ENCODE measurements at regions not wholly inside any gene's neighbourhood (a gene's known extent, or its start where the extent isn't known, plus 50 kb on each side); places are given as distances from the start of the nearest gene placed in this dataset.

DNA sequence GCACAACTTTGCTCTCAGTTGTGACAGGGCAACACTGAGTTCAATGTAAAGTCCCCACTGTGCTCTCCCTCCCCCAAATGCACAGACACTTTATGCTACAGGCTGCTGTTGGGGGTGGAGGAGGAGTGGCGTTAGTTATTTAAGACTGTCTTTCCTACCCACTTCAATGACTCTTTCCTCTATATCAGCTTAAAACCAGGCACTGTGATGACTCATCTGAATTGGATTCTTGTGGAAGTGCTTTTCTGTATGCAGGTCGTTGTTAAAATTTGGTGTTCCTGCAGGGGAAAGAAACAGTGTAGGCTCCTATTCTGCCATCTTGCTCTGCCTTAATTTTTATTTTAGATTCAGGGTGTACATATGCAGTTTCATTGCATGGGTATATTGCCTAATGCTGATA, 1157.2 kb upstream of the ADGRL3 start:
- DNase-seq: no peak

DNA sequence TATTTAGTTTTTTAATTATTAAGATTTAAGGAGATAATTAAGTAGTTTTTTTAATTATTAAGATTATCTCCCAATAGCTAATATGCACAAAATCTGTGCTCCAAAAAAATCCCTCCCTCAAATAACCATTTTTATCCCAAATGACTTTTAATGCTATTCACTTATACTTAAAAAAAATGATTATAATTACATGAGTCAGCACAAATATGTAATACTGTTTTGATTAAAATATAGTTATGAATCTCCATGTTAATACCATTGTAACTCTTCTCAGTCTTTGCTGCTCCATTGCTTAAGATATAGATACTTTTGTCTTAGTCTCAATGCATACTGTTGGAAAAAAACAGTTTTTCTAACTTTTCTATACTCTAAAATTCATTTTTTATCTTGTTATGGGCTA, 1121.1 kb upstream of the ADGRL3 start:
- DNase-seq: no peak

DNA sequence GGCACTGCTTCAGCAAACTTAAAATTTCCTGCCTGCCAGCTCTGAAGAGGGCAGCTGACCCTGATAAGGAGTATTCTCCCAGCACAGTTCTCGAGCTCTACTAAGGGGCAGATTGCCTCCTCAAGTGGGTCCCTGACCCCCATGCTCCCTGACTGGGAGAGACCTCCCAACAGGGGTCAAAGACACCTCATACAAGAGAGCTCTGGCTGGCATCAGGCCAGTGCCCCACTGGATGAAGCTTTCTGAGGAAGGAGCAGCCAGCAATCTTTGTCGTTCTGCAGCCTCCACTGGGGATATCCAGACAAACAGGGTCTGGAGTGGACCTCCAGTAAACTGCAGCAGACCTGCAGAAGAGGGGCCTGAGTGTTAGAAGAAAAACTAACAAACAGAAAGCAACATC, 1118.3 kb upstream of the ADGRL3 start:
- DNase-seq: no peak

DNA sequence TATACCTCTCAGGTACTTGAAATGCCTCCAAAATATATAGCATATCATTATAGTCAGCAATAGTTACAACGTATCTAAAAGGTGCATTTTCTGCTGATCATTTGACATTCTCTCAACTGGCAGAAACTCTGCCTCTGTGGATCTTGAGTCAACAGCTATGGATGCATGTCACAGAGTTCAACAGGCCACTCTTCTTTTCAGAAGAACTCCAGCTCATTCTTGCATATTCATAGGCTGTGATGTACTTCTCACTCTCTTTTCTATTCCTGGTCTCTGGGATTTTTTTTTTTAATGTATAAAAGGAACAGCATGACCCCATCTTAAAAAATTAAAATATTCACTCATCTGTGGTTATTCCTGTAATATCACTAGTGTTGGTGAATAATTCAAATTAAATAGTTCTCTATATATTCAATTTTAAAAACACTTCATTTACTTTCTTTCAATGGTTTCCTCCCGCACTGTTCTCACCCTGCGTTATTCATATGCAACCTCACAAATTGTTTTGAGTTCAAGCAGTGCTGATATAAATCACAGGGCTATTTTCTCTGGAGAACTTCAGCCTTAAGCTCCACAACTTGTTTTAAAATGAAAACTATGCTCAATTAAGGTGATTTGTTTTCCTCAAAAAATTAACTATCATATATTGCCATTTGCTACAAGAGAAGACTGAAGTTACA, 1111.2 kb upstream of the ADGRL3 start:
- no peak for DNase-seq

DNA sequence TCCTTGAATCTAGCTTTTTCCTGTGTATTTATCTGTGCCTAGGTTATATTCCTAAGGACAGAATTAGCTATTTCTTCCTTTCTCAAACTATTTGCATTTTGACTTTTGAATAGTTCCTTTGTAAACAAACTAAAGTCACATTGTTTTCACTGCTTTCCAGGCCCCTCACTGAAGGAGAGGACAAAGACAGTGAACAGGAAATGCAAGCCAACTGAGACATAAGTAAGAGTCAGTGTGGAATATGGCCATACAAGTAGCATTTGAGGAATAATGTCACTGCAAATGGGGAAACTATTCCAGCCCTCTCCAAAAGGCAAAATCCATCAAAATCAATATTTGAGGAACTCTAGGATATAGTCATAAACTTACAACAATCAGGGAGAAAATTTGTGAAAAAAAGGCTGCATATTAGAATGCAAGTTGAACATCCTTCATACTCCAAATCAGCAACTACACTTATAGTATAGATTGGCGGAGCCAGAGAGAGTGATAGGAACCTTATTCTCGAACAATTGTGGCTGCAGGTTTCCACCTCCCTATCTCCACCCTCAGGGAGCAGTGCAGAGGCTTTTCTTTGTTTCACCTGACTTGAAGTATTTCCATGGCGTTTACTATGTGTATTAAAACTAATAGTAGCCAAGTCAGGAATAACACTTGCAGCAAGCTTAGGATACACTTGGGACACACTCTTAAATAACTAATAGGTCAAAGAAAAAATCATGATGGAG, 1110.4 kb upstream of the ADGRL3 start:
- DNase-seq: no peak

DNA sequence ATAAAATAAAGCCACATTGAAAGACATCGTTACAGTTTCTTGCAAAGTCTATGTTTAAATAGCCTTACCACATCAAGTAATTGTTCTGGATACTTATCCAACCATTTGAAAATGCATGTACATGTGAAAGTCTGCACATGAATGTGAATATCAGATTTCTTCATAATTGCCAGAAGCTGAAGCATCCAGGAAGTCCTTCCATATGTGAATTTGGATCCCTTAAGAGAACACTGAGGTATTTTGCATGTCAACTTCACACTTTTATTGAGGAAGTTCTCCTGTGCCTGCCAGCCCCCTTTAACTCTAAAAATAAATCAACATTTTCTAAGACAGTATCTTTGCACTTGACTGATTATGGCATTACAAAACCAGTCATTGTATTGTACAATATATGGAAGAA, 1103.5 kb upstream of the ADGRL3 start:
- no peak for DNase-seq

DNA sequence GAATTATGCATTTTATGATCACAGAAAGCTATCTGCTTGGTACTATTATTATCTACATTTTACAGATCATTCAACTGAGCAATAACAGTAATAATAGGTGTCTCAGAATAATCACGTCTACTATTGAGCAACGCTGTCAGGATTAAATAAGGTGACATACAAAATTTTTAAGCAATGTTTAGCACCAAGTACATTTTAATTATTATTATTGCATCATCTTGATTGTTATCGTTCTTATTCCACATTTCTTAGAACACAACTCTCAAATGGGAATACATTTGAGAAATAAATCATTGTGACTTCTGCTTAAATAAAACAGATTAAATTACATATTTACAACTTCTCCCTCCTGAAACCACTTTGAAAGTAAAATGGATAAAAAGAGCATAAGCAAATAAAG, 1083.5 kb upstream of the ADGRL3 start:
- no peak for DNase-seq

DNA sequence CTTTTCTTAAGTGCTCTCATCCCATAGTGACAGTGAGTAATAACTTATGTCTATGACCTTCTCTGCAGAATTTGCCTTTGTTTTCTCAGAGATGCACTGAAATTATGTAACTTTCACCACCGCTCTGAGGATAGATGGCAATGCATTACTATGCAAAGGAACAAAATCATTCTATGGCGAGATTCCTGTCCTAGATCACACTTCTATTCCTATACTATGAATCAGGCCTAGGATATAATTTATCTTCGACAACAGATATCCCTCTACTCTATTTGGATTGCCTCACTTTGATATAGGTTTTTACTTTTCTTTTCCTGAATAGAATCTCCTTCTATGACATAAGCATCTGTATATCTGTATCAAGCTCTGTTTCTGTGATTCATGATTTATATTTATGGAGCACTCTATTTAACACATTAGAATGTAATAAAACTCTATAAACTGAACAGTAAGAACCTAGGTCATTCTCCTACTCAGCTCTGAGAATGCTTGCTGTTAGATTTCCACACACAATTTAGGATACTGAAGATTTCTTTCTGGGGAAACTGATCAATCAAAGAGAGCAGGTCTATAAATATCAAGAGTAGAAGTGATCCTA, 1082.3 kb upstream of the ADGRL3 start:
- no peak for DNase-seq

DNA sequence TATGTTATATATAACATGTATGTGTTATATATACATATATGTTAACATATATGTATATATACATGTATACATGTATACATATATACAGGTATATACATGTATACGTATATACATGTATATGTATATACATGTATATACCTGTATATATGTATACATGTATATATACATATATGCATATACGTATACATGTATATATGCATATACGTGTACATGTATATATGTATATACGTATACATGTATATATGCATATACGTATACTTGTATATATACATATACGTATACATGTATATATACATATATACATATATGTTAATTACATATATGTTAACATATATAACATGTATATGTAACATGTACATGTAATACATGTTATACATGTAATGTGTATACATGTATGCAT, 1077.3 kb upstream of the ADGRL3 start:
- no peak for DNase-seq

DNA sequence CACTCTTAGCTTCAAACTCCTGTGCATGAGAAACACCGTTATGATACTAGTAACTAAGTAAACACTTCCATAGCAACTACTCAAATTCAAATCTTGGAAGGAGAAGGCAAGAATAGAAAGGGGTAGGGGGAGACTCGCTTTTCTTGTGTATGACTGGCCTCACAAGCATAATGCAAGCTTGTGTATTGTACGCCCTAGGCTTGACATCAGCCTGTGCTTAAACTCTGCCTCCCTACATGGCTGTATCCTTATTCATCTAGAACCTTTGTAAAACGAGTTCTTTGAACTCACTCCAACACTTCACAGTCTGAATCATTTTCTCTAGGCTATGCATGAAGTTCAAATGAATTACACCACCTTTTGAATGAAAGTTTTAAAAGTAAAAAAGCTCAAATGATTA, 1071.2 kb upstream of the ADGRL3 start:
- no peak for DNase-seq

DNA sequence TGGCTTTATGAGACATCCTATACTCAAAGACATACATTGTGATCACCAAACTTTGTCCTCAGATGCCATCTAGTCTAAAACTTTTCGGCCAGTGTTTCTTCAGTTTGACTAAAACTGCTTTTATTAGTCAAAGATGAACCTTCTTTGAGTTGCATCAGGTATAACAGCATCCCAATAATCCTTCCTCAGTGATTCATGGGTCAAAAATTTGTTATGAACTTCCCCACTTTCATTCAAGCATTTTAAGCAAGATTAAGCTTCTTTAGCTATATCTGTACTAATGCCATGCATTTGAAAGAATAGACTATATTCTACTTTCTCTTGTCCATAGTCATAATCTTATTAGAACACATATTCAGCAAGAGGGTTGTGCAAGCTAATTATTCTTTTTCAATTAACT, 1070.4 kb upstream of the ADGRL3 start:
- no peak for DNase-seq

DNA sequence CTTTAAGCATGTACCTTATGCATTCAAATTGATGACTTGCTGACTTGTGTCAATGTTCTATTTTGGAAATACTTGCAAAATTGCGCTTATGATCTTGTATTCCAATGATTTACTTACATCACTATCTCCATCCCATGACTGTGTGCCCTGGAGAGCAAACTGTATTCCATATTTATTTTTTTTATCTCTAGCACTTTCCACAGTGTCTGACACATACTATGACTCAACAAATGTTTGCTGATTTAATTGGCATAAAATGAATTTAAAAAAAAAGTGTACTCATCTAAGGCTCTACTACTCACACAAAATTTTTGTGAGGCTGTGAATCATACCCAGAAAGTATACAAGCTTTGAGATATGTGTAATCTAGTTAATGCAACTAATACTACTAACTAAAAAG, 1066.8 kb upstream of the ADGRL3 start:
- no peak for DNase-seq

DNA sequence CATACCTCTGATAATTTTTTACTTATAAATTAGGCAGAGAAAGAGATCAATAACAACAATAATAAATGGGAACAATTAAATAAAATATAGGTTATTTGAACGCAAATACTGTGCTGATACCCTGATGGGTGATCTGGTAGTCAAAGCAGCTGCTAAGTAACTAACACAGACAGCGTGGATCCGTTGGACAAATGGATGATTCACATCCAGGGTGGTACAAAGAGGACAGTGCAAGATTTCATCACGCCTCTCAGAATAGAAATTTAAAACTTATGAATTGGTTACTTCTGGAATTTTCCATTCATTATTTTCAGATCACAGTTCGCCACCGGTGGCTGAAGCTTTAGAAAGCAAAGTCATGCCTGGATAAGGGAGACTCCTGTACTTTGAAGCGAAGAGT, 1066.0 kb upstream of the ADGRL3 start:
- DNase-seq: no peak

DNA sequence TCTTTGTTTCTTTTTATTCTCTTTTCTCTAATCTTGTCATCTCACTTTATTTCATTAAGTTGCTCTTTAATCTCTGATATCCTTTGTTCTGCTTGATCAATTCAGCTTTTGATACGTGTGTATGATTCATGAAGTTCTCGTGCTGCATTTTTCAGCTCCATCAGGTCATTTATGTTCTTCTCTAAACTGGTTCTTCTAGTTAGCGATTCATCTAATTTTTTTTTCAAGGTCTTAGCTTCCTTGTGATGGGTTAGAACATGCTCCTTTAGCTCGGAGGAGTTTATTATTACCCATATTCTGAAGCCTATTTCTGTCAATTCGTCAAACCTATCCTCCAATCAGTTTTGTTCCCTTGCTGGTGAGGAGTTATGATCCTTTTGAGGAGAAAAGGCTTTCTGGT, 1045.0 kb upstream of the ADGRL3 start:
- no peak for DNase-seq

DNA sequence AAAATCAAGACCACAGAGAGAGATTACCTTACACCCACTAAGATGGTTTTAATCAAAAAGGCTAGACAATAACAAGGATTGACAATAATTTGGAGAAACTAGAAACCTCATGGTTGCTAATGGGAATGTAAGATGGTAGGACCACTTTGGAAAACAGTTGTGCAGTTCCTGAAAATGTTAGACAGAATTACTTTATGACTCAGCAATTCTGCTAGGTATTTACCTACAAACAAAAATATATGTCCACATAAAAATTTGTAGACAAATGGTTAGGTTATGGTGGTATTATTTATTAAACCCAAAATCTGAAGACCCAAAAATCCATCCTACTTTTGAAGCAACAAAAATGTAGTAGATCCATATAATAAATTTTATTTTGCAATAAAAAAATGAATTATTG, 1027.0 kb upstream of the ADGRL3 start:
- no peak for DNase-seq

DNA sequence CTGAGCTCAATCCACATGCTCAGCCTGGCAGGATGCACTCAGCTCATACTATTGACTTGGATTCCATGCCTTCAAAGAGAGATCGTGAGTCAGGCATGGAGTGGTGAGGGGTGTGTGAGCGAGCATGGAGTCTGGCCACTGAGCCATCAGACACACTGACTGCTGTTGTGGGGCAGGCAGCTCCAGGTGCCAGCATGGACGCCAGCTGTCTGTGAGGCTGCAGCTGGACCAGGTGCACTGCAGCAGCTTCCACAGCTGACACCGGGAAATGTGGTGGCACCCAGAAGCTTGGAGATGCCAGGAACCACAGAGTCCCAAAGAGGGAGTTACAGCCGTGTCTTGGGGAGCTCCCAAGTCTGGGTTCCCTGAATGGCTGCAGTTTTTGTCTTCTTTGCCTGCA, 1026.4 kb upstream of the ADGRL3 start:
- DNase-seq: no peak

DNA sequence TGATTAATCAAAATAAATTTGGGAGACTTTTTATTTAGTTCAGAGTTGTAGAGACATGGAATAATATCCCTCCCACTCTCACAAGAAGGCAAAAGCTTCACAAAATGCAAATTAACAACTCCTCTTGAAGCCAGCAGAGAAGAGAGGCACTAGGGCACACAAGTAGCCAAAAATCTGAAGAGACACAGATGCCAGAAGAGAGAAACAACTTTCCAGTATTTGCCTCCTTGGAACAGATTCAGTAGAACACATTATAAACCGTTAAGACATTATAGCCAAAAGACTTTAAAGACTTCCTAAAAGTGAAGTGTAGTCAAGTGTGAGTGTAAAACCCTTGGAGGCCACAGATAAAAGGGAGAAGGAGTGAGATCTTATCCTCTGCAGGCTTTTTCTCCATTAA, 1024.9 kb upstream of the ADGRL3 start:
- DNase-seq: no peak

DNA sequence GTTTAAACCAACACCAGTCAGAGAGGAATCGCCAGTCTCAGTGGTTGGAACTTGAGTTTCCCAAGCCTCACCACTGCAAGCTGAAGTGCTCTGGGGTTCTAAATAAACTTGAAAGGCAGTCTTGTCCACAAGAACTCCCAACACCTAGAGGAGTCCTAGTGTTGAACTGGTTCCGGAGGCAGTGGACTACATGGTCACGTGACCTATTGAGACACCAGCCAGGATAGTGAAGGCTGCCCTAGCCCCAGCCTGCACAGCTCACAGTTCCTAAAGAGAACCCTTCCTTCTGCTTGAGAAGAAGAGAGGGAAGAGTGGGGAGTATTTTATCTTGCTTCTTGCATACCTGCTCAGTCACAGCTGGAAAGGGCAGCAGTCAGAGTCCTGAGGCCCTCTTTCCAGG, 1012.7 kb upstream of the ADGRL3 start:
- DNase-seq: no peak

DNA sequence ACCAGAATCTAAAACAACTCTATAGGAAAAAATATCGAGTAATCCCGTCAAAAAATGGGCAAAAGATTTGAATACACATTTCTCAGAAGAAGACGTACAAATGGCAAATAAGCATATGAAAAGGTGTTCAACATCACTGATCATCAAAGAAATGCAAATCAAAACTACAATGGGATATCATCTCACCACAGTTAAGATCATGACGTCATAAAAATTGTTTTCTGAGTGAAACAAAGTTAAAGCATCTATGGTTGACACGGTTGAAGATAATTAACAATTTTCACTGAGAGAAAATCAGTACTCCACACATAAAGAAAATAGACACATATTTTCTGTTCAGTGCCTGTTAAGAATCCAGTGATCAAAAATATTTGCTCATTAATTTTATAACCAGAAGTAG, 1010.8 kb upstream of the ADGRL3 start:
- DNase-seq: no peak

DNA sequence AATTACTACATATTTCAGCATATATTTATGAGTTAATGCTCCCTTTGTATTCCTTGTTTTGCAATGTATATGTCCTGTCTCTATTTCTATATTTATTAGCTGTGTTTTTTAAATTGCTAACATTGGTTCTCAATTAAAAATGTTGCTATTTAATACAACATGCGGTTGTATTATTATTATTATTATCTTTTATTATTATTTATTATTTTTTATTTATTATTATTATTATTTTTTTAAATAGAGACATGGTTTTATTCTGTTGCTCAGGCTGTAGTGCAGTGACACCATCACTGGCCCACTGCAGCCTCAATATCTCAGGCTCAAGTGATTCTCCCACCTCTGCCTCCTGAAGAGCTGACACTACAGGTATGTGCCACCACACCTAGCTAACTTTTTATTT, 1005.9 kb upstream of the ADGRL3 start:
- DNase-seq: no peak

DNA sequence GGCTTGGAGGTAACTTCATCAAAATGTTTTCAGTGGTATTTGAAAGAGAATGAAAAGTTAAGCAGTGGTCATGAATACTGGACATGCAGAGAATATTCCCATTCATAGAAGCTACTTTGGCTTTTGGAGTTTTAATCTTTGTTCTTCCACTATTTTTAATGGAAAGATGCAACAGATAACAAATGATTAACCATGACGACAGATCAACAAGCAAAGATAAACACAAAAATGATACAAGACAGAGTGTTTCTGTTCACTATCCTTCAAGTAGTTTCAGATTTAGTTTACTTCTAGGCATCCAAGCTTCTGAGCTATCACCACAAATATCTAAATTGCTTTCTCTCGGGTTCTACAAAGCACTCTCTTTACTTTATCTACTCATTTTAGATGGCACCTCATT, 1004.9 kb upstream of the ADGRL3 start:
- no peak for DNase-seq

DNA sequence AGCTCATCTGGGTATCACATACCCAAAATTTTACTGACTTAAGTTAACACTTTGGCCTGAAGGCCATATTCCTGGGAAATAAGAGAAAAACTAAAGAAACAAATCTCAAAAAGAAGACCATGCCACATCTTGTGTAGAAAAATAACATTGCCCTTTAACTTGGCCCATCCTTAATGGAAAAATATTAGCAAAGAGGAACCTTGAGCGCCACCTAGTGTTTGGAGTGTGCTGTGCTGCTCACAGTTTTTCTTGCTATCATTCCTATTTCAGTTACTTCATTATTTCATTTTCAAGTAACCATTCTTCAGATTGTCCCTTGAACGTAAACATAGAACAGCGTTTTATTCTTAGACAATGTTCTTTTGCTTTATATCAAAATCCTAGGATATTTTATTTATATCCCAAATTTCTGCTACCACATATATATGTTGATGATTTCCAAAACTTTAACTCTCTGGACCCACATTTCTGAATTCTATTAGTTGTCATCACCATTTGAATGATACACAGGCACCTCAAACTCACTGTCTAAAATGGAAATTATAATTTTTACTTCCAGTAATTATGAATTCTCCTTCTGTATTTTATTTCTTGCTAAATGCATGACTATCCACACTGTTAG, 999.0 kb upstream of the ADGRL3 start:
- DNase-seq: no peak

DNA sequence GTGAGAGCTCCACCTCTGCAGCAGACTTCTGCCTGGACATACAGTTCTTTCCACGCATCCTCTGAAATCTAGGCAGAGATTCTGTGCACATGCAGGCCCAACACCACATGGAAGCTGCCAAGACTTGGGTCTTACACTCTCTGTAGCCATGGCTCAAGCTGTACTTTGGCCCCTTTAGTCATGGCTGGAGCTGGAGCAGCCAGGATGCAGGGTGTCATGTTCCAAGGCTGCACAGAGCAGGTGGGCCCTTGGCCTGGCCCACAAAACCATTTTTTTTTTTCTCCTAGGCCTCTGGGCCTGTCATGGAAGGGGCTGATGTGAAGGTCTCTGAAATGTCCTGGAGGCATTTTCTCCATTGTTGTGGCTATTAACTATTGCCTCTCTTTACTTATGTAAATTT, 990.5 kb upstream of the ADGRL3 start:
- DNase-seq: no peak

DNA sequence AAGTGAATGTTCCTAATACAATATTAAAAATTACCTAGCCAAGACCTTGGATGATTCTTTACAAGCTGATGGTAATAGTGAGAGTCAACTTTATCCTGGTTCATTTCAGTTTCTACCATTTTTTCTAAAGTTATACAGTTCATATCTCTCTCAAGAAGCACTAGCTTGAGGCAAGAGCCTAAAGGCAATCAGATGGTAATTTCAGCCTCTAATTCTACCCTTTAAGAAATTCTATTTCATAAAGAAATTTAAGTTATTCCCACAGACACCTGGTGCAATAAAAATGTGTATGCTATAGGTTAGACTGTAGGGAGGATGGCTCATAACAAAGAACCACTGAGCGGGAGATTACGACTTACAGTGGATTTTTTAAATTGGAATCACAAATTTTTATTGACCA, 984.2 kb upstream of the ADGRL3 start:
- no peak for DNase-seq

All from NK-92 treated with Interleukin-12 subunit alpha and Interleukin-12 subunit beta, amount 100 ng/mL, for 24 hours (cell line).